Ovary (tissue), 3 donors: ENCODE measurements at regions not wholly inside any gene's neighbourhood (a gene's known extent, or its start where the extent isn't known, plus 50 kb on each side); places are given as distances from the start of the nearest gene placed in this dataset.

Experiments
- POLR2A ChIP-seq: fragments of 450-650 bp; IDR thresholded peaks from one replicate; pipeline ENCODE4 v1.6.1; 2017; ENCODE audit warnings: antibody characterized with exemption, mild to moderate bottlenecking, moderate library complexity
- TF ChIP-seq, protein P1 (sequence below), 3 donors: fragments of 450-650 bp in 2 of 3; fragments of 200-600 bp in 1 of 3; IDR thresholded peaks; one replicate each; pipeline versions ENCODE4 v1.5.1 to v1.8.0; 2016 to 2022; ENCODE audit warnings: antibody characterized with exemption in 3 of 3, mild to moderate bottlenecking in 1 of 3
- donor health status: DM: no; HTN: no; CAD: no.

- TF ChIP-seq, protein P1, sequence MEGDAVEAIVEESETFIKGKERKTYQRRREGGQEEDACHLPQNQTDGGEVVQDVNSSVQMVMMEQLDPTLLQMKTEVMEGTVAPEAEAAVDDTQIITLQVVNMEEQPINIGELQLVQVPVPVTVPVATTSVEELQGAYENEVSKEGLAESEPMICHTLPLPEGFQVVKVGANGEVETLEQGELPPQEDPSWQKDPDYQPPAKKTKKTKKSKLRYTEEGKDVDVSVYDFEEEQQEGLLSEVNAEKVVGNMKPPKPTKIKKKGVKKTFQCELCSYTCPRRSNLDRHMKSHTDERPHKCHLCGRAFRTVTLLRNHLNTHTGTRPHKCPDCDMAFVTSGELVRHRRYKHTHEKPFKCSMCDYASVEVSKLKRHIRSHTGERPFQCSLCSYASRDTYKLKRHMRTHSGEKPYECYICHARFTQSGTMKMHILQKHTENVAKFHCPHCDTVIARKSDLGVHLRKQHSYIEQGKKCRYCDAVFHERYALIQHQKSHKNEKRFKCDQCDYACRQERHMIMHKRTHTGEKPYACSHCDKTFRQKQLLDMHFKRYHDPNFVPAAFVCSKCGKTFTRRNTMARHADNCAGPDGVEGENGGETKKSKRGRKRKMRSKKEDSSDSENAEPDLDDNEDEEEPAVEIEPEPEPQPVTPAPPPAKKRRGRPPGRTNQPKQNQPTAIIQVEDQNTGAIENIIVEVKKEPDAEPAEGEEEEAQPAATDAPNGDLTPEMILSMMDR (IDR thresholded peaks at IDR 0.05): no peak
- TF ChIP-seq POLR2A: no peak
These were observed 499.8 kb upstream of the GRIA1 start for GRCh38 chr5:152990649-152991048.
